HG03354 (cell line): ENCODE measurements at regions not wholly inside any gene's neighbourhood (a gene's known extent, or its start where the extent isn't known, plus 50 kb on each side); places are given as distances from the start of the nearest gene placed in this dataset.

Experiments used
- ATAC-seq: cut with Tn5 transposase; IDR thresholded peaks from one replicate; pipeline ENCODE4 v1.9.1; 2021; ENCODE audit warnings: mild to moderate bottlenecking; ENCODE audit not compliant: unreplicated experiment, poor library complexity, severe bottlenecking

DNA sequence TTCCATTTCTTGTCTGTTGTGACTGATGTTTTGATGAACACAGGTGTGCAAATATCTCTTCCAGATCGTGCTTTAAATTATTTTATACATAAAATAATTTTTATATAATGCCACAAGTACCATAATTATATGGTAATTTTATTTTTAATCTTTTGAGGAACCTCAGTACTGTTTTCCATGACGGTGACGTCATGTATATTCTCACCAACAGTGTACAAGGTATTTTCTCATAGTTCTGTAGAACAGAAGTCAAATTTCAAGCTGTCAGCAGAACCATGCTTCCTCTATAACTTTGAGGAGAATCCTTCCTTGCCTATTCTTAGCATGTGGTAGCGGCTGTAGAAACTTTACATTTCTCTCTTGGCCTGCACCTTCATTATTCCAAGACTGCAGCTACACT, 349.4 kb upstream of the GYPC start:
- no peak for ATAC-seq

- ATAC-seq, result peak; percentile 14
Observed at GRCh38 chr2:126307740-126308139, 348.2 kb upstream of the GYPC start.

DNA sequence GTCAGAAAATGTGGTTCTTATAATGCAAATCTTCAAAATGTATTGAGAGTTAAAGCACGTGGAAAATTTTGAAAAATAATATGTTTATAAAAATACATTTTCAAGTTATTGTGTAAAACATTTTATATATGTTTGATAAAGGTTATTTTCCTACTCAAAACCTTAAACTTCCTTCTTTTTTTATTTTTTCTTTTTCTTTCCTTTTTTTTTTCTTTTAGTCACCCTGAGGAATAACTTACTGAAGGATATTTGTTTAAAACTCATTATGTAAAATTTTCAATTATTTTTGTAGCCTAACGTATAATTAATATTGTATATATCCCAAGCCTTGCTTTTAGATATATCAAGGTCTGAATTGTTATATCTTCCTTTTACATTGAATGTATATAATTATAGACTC, 346.8 kb upstream of the GYPC start:
- no peak for ATAC-seq

- no peak for ATAC-seq
Observed at GRCh38 chr2:126312579-126312978, 343.4 kb upstream of the GYPC start.

GRCh38 chr2:126315828-126316227, 340.1 kb upstream of the GYPC start:
- no peak for ATAC-seq

DNA sequence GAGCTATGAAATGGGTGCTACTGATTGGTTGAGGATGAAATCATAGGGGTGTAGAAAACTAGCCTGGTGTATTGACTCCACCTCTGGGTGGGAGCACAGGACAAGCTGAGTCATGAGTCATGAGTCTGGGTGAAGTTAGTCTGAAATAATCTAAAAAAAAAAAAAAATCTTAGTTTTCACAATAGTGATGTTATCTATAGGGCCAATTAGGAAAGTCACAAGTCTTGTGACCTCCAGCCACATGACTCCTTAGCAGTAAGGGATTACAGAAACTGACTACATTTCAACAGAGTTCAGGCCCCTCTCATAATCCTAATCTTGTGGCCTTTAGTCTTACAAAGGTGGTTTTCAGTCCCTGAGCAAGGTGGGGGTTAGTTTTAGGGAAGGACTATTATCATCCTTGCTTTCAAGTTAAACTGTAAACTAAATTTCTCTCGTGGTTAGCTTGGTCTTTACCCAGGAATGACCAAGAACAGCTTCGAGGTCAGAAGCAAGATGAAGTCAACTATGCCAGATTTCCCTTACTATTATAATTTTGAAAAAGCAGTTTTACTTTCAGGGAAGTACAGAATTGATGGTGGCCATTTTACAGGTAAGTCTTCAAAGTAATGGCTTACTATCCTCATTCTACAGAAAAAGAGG, 338.0 kb upstream of the GYPC start:
- peak; percentile 51 for ATAC-seq

DNA sequence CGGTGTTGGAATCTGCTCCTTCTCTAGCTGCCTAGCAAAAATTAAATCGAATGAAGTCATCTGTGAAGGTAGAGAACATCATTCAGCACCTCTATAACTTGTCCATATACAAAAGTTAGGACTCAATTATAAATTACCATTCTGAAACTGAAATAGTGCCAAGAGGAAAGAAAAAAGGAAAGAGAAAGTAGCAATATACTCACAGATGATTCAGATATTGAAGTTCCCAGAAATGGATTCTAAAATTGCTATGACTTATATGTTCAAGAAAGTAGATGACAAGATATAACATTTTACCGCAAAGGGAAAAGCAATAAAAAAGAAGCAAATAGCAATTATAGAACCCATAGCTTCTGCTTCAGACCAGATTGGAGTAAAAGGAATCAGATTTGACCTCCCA, 333.6 kb upstream of the GYPC start:
- no peak for ATAC-seq

DNA sequence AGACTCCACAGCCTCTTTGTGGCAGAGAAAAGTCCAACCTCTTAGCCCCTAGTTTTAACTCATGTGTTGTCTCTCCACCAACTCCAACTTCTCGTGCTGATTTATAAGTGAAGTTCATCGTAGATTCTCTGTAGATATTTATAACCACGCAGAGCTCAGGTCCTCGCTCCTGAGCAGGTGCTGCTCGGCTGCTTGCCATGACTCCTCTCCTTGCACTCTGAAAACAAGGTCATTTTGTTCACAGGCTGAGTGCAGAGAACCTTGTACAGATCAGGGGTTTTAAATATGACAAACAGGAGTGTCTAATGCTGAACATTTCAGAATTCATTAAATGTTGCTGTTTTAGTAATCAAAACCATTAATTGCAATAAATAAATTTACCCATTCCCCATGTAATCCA, 330.8 kb upstream of the GYPC start:
- no peak for ATAC-seq

DNA sequence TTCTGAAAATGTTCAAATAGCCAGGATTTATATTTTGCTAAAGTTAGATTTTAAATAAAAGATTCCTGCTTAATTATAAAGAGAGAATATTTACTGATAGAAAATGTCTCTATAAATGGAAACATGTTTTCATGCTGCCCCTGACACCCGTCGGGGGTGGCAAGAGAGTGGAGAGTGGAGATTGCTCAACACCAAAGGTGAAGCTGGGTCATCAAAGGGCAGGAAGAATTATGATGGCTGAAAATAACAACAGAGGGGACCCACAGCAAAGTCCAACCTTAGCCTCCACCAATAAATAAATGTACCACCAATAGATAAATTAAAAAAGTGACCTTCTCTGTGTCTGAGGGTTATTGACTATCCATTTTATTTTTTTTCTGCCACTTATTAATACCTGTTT, 326.8 kb upstream of the GYPC start:
- no peak for ATAC-seq

GRCh38 chr2:126342457-126342856, 313.5 kb upstream of the GYPC start:
- ATAC-seq, result no peak

DNA sequence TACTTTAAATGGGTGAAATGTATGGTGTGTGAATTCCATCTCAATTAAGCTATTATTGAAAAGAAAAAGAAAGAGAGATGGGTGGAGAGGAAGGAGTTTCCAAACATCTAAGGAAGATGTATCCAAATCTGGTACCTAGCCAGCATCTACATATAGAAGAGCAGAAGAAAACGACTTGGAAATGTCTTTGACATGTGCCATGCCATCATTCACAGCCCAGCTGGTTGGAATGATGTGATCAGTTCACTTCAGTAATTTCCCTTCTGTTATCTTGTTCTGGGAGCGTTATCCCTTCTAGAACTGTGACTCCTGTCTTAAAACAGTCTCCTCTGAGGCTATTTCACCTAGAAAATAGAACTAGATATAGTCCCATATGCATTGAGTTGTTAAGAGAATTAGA, 312.8 kb upstream of the GYPC start:
- ATAC-seq, result no peak

GRCh38 chr2:126344493-126344892, 311.5 kb upstream of the GYPC start:
- ATAC-seq, result peak; percentile 63

- ATAC-seq, result no peak
Observed at GRCh38 chr2:126345691-126346090, 310.3 kb upstream of the GYPC start.

- no peak for ATAC-seq
Observed at GRCh38 chr2:126356631-126357030, 299.3 kb upstream of the GYPC start.

DNA sequence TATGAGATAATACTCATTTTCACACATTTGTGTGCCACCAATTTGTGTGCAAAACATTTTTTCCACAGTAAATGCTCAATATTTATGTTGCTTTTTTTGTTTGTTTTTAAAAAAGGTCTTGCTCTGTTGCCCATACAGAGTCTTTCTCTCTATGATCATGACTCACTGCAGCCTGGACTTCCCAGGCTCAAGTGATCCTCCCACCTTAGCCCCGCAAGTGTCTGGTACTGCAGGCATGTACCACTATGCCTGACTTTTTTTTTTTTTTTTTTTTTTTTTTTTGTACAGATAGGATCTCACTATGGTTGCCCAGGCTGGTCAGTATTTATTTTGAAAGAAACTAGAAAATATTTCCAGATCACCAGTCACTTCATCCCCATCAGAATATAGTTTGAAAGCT, 297.8 kb upstream of the GYPC start:
- no peak for ATAC-seq

DNA sequence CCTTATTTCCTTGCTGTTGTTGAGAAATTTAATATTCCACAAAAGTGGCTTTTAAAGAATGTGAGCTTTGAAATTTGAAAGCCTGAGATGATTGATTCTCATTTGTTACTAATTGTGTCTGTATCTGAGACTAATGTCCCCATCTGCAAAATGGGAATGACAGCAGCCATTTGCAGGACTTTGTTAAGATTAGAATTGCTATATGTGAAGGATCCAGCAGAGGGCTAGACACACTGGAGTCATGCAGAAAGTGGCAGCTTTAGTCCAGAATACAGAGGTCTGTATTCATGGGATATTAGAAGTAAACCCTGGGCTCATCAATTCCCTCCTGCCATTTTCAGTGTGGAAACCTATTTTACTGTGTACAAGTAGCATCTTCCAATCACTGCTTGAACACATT, 296.5 kb upstream of the GYPC start:
- peak; percentile 81 for ATAC-seq

DNA sequence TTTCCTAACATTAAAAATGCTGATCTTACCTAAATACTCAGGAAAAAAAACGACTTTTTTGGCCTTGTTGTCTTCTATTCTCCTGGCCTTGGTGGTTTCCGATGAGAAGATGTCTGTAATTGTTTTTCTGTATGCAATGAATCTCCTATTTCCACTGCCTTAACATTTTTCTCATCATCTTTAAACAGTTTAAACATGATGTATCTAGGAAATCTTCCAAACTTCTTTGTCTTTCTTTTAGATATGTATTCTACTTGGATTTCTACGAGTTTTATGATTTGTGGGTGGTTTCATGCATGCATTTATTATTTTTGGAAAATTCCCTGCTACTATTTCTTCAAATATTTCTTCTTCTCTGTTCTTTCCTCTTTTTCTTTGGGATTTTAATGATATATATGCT, 288.6 kb upstream of the GYPC start:
- no peak for ATAC-seq

DNA sequence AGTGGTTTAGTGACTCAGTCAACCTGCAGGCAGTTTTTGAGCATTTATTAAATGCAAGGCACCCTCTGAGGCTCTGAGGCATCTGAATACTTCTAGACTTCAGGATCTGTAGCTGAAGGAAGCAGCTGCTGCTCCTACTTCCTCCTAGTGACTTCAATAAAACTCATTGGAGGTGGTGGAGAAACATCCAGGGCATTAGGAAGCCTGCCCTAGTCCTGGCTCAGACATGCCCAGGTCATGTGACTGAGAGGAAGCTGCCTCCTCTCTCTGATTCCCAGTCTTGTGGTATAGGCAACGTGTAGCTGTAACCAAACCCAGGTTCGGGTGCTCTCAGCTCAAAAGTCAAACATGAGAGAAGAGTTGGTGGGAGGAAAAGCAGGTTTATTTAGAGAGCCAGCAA, 287.2 kb upstream of the GYPC start:
- ATAC-seq, result no peak

DNA sequence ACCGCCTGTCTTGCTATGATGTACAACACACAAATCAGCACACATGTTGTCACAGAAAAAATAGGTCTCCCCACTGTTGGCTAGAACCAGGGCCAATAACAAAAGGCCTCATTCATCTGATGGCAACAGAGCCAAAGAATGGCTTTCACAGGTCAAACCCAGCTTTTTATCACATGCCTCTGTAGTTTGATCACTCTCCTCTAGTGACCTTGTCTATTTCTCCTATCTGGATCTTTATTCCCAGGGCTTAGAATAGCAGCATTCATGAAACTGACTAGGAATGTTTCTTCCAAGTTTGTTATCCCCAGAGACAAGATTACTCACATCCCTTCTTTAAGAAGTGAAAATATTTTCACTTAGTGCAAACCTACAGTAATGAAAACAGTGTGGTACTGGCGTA, 285.8 kb upstream of the GYPC start:
- ATAC-seq, result no peak

- ATAC-seq, result no peak
Observed at GRCh38 chr2:126372406-126372805, 283.6 kb upstream of the GYPC start.

- ATAC-seq, result no peak
Observed at GRCh38 chr2:126378176-126378575, 277.8 kb upstream of the GYPC start.

- ATAC-seq, result no peak
Observed at GRCh38 chr2:126381091-126381490, 274.9 kb upstream of the GYPC start.
